ENCODE measurements at regions not wholly inside any gene's neighbourhood (a gene's known extent, or its start where the extent isn't known, plus 50 kb on each side); places are given as distances from the start of the nearest gene placed in this dataset.

- H3K9ac ChIP-seq (ENCODE audit: low read depth in 1 of 2, low read length in 2 of 2) = no peak overlapping the region
- H3K27ac ChIP-seq (ENCODE audit: low read depth in 1 of 2, low read length in 2 of 2) = no peak overlapping the region
- no peak overlapping the region for H3K4me3 ChIP-seq (ENCODE audit: low read depth in 1 of 3, low read length in 3 of 3)
- H3K27me3 ChIP-seq (ENCODE audit: control insufficient read depth in 4 of 4, insufficient read depth in 4 of 4, low read length in 3 of 4) = no peaks in the 10 kb centered on the region
- H3K36me3 ChIP-seq (ENCODE audit: control insufficient read depth in 4 of 4, insufficient read depth in 3 of 4, low read depth in 1 of 4, low read length in 3 of 4) = no peaks in the 10 kb centered on the region
- TF ChIP-seq FOXA1 (IDR thresholded peaks at IDR 0.05) (no peak), EGR1 (IDR thresholded peaks at IDR 0.05; ENCODE audit: low read depth in 2 of 2) (no peak), FOXA2 (IDR thresholded peaks at IDR 0.05) (no peak), ATF3 (IDR thresholded peaks at IDR 0.05) (no peak), YY1 (IDR thresholded peaks at IDR 0.05) (no peak), TAF1 (conservative IDR thresholded peaks at IDR 0.05) (no peak), GABPA (IDR thresholded peaks at IDR 0.05 in 1 of 2, conservative IDR thresholded peaks at IDR 0.05 in 1 of 2) (no peak), RAD21 (IDR thresholded peaks at IDR 0.05) (no peak), RXRA (IDR thresholded peaks at IDR 0.05) (no peak), JUND (IDR thresholded peaks at IDR 0.05) (no peak), MAX (IDR thresholded peaks at IDR 0.05) (no peak), REST (IDR thresholded peaks at IDR 0.05) (no peak), CTCF (IDR thresholded peaks at IDR 0.05; ENCODE audit: low read depth, low read length, missing input control) (no peak), HNF4G (IDR thresholded peaks at IDR 0.05) (no peak), NR2F2 (IDR thresholded peaks at IDR 0.05) (no peak), HNF4A (conservative IDR thresholded peaks at IDR 0.05) (no peak)
- no peak for DNase-seq (ENCODE audit: low spot score)
- H3K4me1 ChIP-seq (ENCODE audit: control insufficient read depth in 4 of 4, insufficient read depth in 4 of 4, low read length in 3 of 4) = no peaks in the 10 kb centered on the region
- 82% methylated on average over 2 of the region's 2 CpGs for WGBS
- H3K9me3 ChIP-seq (ENCODE audit: control insufficient read depth in 4 of 4, low read length in 3 of 4) = no peaks in the 10 kb centered on the region
These were observed 59.9 kb upstream of the IBSP start for GRCh38 chr4:87739494-87739893.

- TF ChIP-seq FOXA2 (IDR thresholded peaks at IDR 0.05) (no peak), ATF3 (IDR thresholded peaks at IDR 0.05) (no peak), SP1 (IDR thresholded peaks at IDR 0.05) (no peak), HNF4A (conservative IDR thresholded peaks at IDR 0.05) (no peak)
- no peak for DNase-seq (ENCODE audit: low spot score)
- no peaks in the 10 kb centered on the region for H3K9me3 ChIP-seq (ENCODE audit: control insufficient read depth in 4 of 4, low read length in 3 of 4)
- no peaks in the 10 kb centered on the region for H3K27me3 ChIP-seq (ENCODE audit: control insufficient read depth in 4 of 4, insufficient read depth in 4 of 4, low read length in 3 of 4)
- H3K27ac ChIP-seq (ENCODE audit: low read depth in 1 of 2, low read length in 2 of 2) = no peak overlapping the region
- H3K9ac ChIP-seq (ENCODE audit: low read depth in 1 of 2, low read length in 2 of 2) = no peak overlapping the region
- no peaks in the 10 kb centered on the region for H3K4me1 ChIP-seq (ENCODE audit: control insufficient read depth in 4 of 4, insufficient read depth in 4 of 4, low read length in 3 of 4)
- 78% methylated on average over 5 of the region's 5 CpGs for WGBS
- no peaks in the 10 kb centered on the region for H3K36me3 ChIP-seq (ENCODE audit: control insufficient read depth in 4 of 4, insufficient read depth in 3 of 4, low read depth in 1 of 4, low read length in 3 of 4)
- no peak overlapping the region for H3K4me3 ChIP-seq (ENCODE audit: low read depth in 1 of 3, low read length in 3 of 3)
These were observed 54.1 kb upstream of the IBSP start for GRCh38 chr4:87745064-87745807.
